Mesenchymal stem cell (in vitro differentiated cells and primary cell): ENCODE measurements at regions not wholly inside any gene's neighbourhood (a gene's known extent, or its start where the extent isn't known, plus 50 kb on each side); places are given as distances from the start of the nearest gene placed in this dataset.

Source experiments
- DNase-seq: peaks from one replicate; pipeline ENCODE4 v3.0.0-alpha.2; 2013
- H2AFZ ChIP-seq: one replicate; pipeline ENCODE4 v1.6.1; 2013; ENCODE audit warnings: low read depth, mild to moderate bottlenecking, control low read depth, inconsistent platforms, low read length, moderate library complexity
- H2AK5ac ChIP-seq: 2 replicates; pipeline ENCODE4 v1.6.1; 2013; ENCODE audit warnings: low read length, moderate library complexity, mild to moderate bottlenecking, inconsistent platforms; ENCODE audit not compliant: severe bottlenecking
- H2BK120ac ChIP-seq: one replicate; pipeline ENCODE4 v1.6.1; 2013; ENCODE audit warnings: low read depth, mild to moderate bottlenecking, inconsistent platforms, low read length, moderate library complexity
- H2BK12ac ChIP-seq, 2 experiments: one replicate each; pipeline ENCODE4 v1.6.1; 2013; ENCODE audit warnings: inconsistent platforms in 2 of 2, low read length in 2 of 2, mild to moderate bottlenecking in 2 of 2, moderate library complexity in 2 of 2, control low read depth in 1 of 2
- H2BK15ac ChIP-seq: one replicate; pipeline ENCODE4 v1.6.1; 2013; ENCODE audit warnings: mild to moderate bottlenecking, low read depth, inconsistent platforms; ENCODE audit not compliant: poor library complexity, severe bottlenecking
- H2BK5ac ChIP-seq: 2 replicates; pipeline ENCODE4 v1.6.1; 2013; ENCODE audit warnings: low read depth, mild to moderate bottlenecking, low read length, control low read depth, inconsistent platforms; ENCODE audit not compliant: poor library complexity, severe bottlenecking
- H3K14ac ChIP-seq, 2 experiments: one replicate each; pipeline ENCODE4 v1.6.1; 2013; ENCODE audit warnings: inconsistent platforms in 2 of 2, low read length in 2 of 2, control low read depth in 1 of 2, mild to moderate bottlenecking in 1 of 2, moderate library complexity in 1 of 2
- H3K18ac ChIP-seq, 2 experiments: one replicate each; pipeline ENCODE4 v1.6.1; 2013; ENCODE audit warnings: inconsistent platforms in 2 of 2, low read length in 2 of 2, control low read depth in 1 of 2, low read depth in 1 of 2, mild to moderate bottlenecking in 1 of 2
- H3K23ac ChIP-seq, 2 experiments: one replicate each; pipeline ENCODE4 v1.6.1; 2013; ENCODE audit warnings: inconsistent platforms in 2 of 2, low read length in 2 of 2, mild to moderate bottlenecking in 2 of 2, moderate library complexity in 2 of 2, control low read depth in 1 of 2
- H3K27ac ChIP-seq: 2 replicates; pipeline ENCODE4 v1.5.1; 2013; ENCODE audit warnings: mild to moderate bottlenecking, moderate library complexity, low read length, control low read depth, inconsistent platforms; ENCODE audit not compliant: poor library complexity, severe bottlenecking
- H3K27me3 ChIP-seq, 2 experiments: 2 replicates each; pipeline versions ENCODE4 v1.6.1 to v1.7.0; 2013; ENCODE audit warnings: low read length in 2 of 2, mild to moderate bottlenecking in 2 of 2, moderate library complexity in 2 of 2, control low read depth in 1 of 2, inconsistent platforms in 1 of 2; ENCODE audit not compliant: control insufficient read depth in 1 of 2, insufficient read depth in 1 of 2
- H3K36me3 ChIP-seq, 2 experiments: 2 replicates each; pipeline versions ENCODE4 v1.6.1 to v1.7.0; 2013; ENCODE audit warnings: low read length in 2 of 2, control low read depth in 1 of 2, inconsistent platforms in 1 of 2, low read depth in 1 of 2, mild to moderate bottlenecking in 1 of 2; ENCODE audit not compliant: insufficient read depth in 2 of 2, control insufficient read depth in 1 of 2
- H3K4ac ChIP-seq, 2 experiments: one replicate each; pipeline ENCODE4 v1.6.1; 2013; ENCODE audit warnings: inconsistent platforms in 2 of 2, low read length in 2 of 2, mild to moderate bottlenecking in 2 of 2, moderate library complexity in 2 of 2, control low read depth in 1 of 2, low read depth in 1 of 2
- H3K4me1 ChIP-seq: 2 replicates; pipeline ENCODE4 v1.6.1; 2013; ENCODE audit warnings: low read depth, low read length, control low read depth; ENCODE audit not compliant: control insufficient read depth, insufficient read depth
- H3K4me2 ChIP-seq: 2 replicates; pipeline ENCODE4 v1.6.1; 2013; ENCODE audit warnings: low read length, mild to moderate bottlenecking, inconsistent platforms; ENCODE audit not compliant: poor library complexity, severe bottlenecking
- H3K4me3 ChIP-seq, 2 experiments: 2 replicates each; pipeline versions ENCODE4 v1.5.1 to v1.7.0; 2013; ENCODE audit warnings: low read length in 2 of 2, mild to moderate bottlenecking in 2 of 2, control low read depth in 1 of 2, low read depth in 1 of 2; ENCODE audit not compliant: insufficient read depth in 1 of 2
- H3K79me1 ChIP-seq: replicated peaks from 2 replicates; pipeline ENCODE4 v1.6.1; 2013; ENCODE audit warnings: mild to moderate bottlenecking, control low read depth, low read length, inconsistent platforms; ENCODE audit not compliant: poor library complexity, severe bottlenecking
- H3K9ac ChIP-seq: 2 replicates; pipeline ENCODE4 v1.7.0; 2013; ENCODE audit warnings: mild to moderate bottlenecking, low read length, moderate library complexity
- H3K9me3 ChIP-seq: 2 replicates; pipeline ENCODE4 v1.7.0; 2013; ENCODE audit warnings: mild to moderate bottlenecking, low read length; ENCODE audit not compliant: control insufficient read depth
- H4K8ac ChIP-seq: one replicate; pipeline ENCODE4 v1.6.1; 2013; ENCODE audit warnings: inconsistent platforms, mild to moderate bottlenecking, low read length, moderate library complexity
- H4K91ac ChIP-seq: one replicate; pipeline ENCODE4 v1.6.1; 2013; ENCODE audit warnings: mild to moderate bottlenecking, low read length, inconsistent platforms
- WGBS: methylation state at CpG from one replicate; pipeline ENCODE4 v1.1.7; 2013; ENCODE audit warnings: mixed read lengths; 5-methylcytosine and 5-hydroxymethylcytosine counted together

GRCh38 chr16:51440131-51440889, 289.2 kb upstream of the SALL1 start:
- Histone ChIP-seq H3K4me3 (no peak overlapping the region), H3K23ac (no peak overlapping the region), H3K18ac (peak overlapping the region in 1 of 2 experiments; percentile 34), H2BK120ac (no peak overlapping the region), H3K79me1 (no peaks in the 10 kb centered on the region), H3K36me3 (no peaks in the 10 kb centered on the region), H3K27me3 (peaks cover 0 to 12% of the 10 kb centered on the region in 2 experiments), H4K91ac (no peak overlapping the region), H3K27ac (no peak overlapping the region), H4K8ac (no peak overlapping the region), H3K14ac (no peak overlapping the region), H3K9ac (no peak overlapping the region), H2BK12ac (peak overlapping the region in 1 of 2 experiments; percentile 42), H3K9me3 (no peaks in the 10 kb centered on the region), H3K4me2 (peak overlapping the region; percentile 37), H2BK5ac (no peak overlapping the region), H3K4ac (no peak overlapping the region), H2AK5ac (no peak overlapping the region), H2BK15ac (no peak overlapping the region), H2AFZ (no peak overlapping the region), H3K4me1 (no peaks in the 10 kb centered on the region)
- no peak for DNase-seq
- WGBS: 62% methylated on average over 12 of the region's 14 CpGs

GRCh38 chr16:51439271-51439670, 288.2 kb upstream of the SALL1 start:
- Histone ChIP-seq H2AFZ (no peak overlapping the region), H2BK120ac (no peak overlapping the region), H3K9me3 (no peaks in the 10 kb centered on the region), H3K9ac (no peak overlapping the region), H2BK15ac (no peak overlapping the region), H3K27me3 (peaks cover 0 to 12% of the 10 kb centered on the region in 2 experiments), H3K36me3 (no peaks in the 10 kb centered on the region), H4K8ac (no peak overlapping the region), H3K18ac (no peak overlapping the region), H3K79me1 (no peaks in the 10 kb centered on the region), H3K23ac (no peak overlapping the region), H3K14ac (no peak overlapping the region), H3K4me3 (no peak overlapping the region), H3K27ac (no peak overlapping the region), H2BK5ac (no peak overlapping the region), H4K91ac (no peak overlapping the region), H2BK12ac (no peak overlapping the region), H2AK5ac (no peak overlapping the region), H3K4me2 (no peak overlapping the region), H3K4ac (no peak overlapping the region), H3K4me1 (no peaks in the 10 kb centered on the region)
- WGBS: 90% methylated on average over 3 of the region's 5 CpGs
- DNase-seq: no peak

GRCh38 chr16:51436742-51437141, 285.7 kb upstream of the SALL1 start:
- H2BK12ac ChIP-seq: no peak overlapping the region
- WGBS: 100% methylated on average over 1 of the region's 1 CpG

DNA sequence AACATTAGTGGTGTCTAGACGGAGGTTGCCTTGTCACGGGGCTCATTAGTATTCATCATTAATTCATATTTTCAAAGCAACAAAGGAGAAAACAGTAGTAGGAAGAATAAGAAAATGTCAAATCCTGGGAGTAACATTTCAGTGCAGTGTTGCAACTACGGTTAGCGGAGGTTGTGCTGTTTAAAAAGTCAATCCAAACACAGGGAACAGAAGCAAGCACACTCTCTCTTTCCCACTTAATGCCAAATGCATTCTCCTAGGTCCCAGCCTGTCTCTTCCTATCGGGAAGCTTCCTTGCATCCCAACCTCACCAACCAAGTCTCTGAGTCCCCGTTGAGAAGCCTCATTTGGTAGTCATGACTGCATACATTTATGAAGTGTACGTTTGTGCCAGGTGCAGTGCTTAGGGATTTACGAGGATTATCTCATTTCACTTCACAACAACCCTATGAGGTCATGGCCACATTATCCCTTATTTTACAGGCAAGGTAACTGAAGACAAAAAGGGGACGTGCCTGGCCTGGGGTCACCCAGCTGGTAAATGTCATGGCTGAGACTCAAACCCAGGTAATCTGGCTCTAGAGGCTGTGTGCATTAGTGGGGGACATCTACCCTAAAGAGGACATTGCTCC, 283.6 kb upstream of the SALL1 start:
- H3K23ac ChIP-seq: no peak overlapping the region
- no peak overlapping the region for H2BK5ac ChIP-seq
- H3K36me3 ChIP-seq: no peaks in the 10 kb centered on the region
- H4K8ac ChIP-seq: no peak overlapping the region
- no peak overlapping the region for H3K14ac ChIP-seq
- no peak overlapping the region for H3K9ac ChIP-seq
- no peak overlapping the region for H2BK120ac ChIP-seq
- H3K79me1 ChIP-seq: no peaks in the 10 kb centered on the region
- no peak overlapping the region for H3K27ac ChIP-seq
- no peak overlapping the region for H3K4me2 ChIP-seq
- peaks cover 1% of the 10 kb centered on the region for H3K4me1 ChIP-seq
- no peak overlapping the region for H3K4ac ChIP-seq
- peak overlapping the region; percentile 36 for H2AK5ac ChIP-seq
- no peak for DNase-seq
- H4K91ac ChIP-seq: no peak overlapping the region
- WGBS: 90% methylated on average over 7 of the region's 9 CpGs
- H2BK15ac ChIP-seq: peak overlapping the region; percentile 29
- H3K9me3 ChIP-seq: no peaks in the 10 kb centered on the region
- H3K27me3 ChIP-seq: no peaks in the 10 kb centered on the region
- no peak overlapping the region for H3K4me3 ChIP-seq
- H2AFZ ChIP-seq: no peak overlapping the region
- peak overlapping the region in 1 of 2 experiments; percentile 21 for H2BK12ac ChIP-seq
- no peak overlapping the region for H3K18ac ChIP-seq

More at GRCh38 chr16:51436742-51437141, 285.7 kb upstream of the SALL1 start:
- Histone ChIP-seq H3K14ac (no peak overlapping the region), H2AK5ac (no peak overlapping the region), H2AFZ (no peak overlapping the region), H3K27me3 (peaks cover 0 to 12% of the 10 kb centered on the region in 2 experiments), H3K23ac (no peak overlapping the region), H3K79me1 (no peaks in the 10 kb centered on the region), H3K36me3 (no peaks in the 10 kb centered on the region), H2BK5ac (no peak overlapping the region), H3K9ac (no peak overlapping the region), H2BK120ac (no peak overlapping the region), H4K8ac (no peak overlapping the region), H3K9me3 (no peaks in the 10 kb centered on the region), H3K27ac (no peak overlapping the region), H3K4me1 (peaks cover 1% of the 10 kb centered on the region), H4K91ac (no peak overlapping the region), H2BK15ac (no peak overlapping the region), H3K4me2 (no peak overlapping the region), H3K4me3 (no peak overlapping the region), H3K4ac (no peak overlapping the region), H3K18ac (no peak overlapping the region)
- DNase-seq: no peak
